HEK293 (cell line): ENCODE measurements at regions not wholly inside any gene's neighbourhood (a gene's known extent, or its start where the extent isn't known, plus 50 kb on each side); places are given as distances from the start of the nearest gene placed in this dataset.

Experiments
- CTCF ChIA-PET: fragments of 350-600 bp; formaldehyde crosslinking; extraction: SDS; loops from one replicate; lab custom pipeline; 2021; ENCODE audit warnings: antibody characterized with exemption; lab: Yijun Ruan, JAX
- POLR2A ChIA-PET: fragments of 300-600 bp; formaldehyde crosslinking; extraction: SDS; loops from one replicate; lab custom pipeline; 2020; ENCODE audit warnings: antibody characterized with exemption, inconsistent platforms; lab: Yijun Ruan, JAX
- H3K27ac ChIP-seq: fragments of 200-500 bp; sonication (Bioruptor generic); 2 replicates; pipeline ENCODE4 v1.5.1; 2014; ENCODE audit warnings: low read depth, low read length, control low read depth, inconsistent platforms; ENCODE audit errors: extremely low read depth
- H3K36me3 ChIP-seq, 2 experiments: fragments of 200-500 bp in 1 of 2; sonication (Bioruptor generic) in 1 of 2; 1 replicate in 1 of 2; 2 replicates in 1 of 2; pipeline ENCODE4 v1.5.1; 2014 to 2017; ENCODE audit warnings: inconsistent platforms in 2 of 2, low read length in 2 of 2; ENCODE audit not compliant: control insufficient read depth in 2 of 2, insufficient read depth in 1 of 2
- H3K4me1 ChIP-seq: fragments of 200-500 bp; sonication (Bioruptor generic); 2 replicates; pipeline ENCODE4 v1.5.1; 2014; ENCODE audit warnings: mild to moderate bottlenecking, low read length, inconsistent platforms; ENCODE audit not compliant: control insufficient read depth, insufficient read depth
- H3K4me3 ChIP-seq: 2 replicates; pipeline ENCODE4 v1.5.1; 2011; ENCODE audit warnings: low read depth, mild to moderate bottlenecking, control low read depth, low read length, moderate library complexity
- H3K9me3 ChIP-seq: fragments of 200-500 bp; sonication (Bioruptor generic); 2 replicates; pipeline ENCODE4 v1.5.1; 2014; ENCODE audit warnings: low read depth, low read length, inconsistent platforms; ENCODE audit not compliant: control insufficient read depth, insufficient read depth
- CTCF ChIP-seq: fragments of 450-650 bp; formaldehyde crosslinking; IDR thresholded peaks from 2 replicates; pipeline ENCODE4 v1.5.1; 2016; ENCODE audit warnings: missing biosample characterization, missing genetic modification characterization
- HOXC10 ChIP-seq: sonication (generic); formaldehyde crosslinking; IDR thresholded peaks from 2 replicates; pipeline ENCODE4 v1.8.1; 2023; ENCODE audit warnings: mild to moderate bottlenecking, missing genetic modification reagents
- KLF8 ChIP-seq: fragments of 450-650 bp; formaldehyde crosslinking; IDR thresholded peaks from 2 replicates; pipeline ENCODE4 v1.5.1; 2016; ENCODE audit warnings: missing biosample characterization, missing genetic modification characterization
- REPIN1 ChIP-seq: fragments of 450-650 bp; formaldehyde crosslinking; IDR thresholded peaks from 2 replicates; pipeline ENCODE4 v1.5.1; 2017; ENCODE audit warnings: missing biosample characterization, missing genetic modification characterization, low read depth
- SALL2 ChIP-seq: fragments of 450-650 bp; formaldehyde crosslinking; IDR thresholded peaks from 2 replicates; pipeline ENCODE4 v1.5.0; 2017; ENCODE audit warnings: missing biosample characterization, mild to moderate bottlenecking, missing genetic modification characterization, borderline replicate concordance
- YY2 ChIP-seq: fragments of 450-650 bp; formaldehyde crosslinking; IDR thresholded peaks from 2 replicates; pipeline ENCODE4 v1.5.1; 2016; ENCODE audit warnings: missing biosample characterization, missing genetic modification characterization
- ZBTB7A ChIP-seq: fragments of 450-650 bp; formaldehyde crosslinking; IDR thresholded peaks from 2 replicates; pipeline ENCODE4 v1.5.1; 2016; ENCODE audit warnings: low read depth, missing biosample characterization, missing genetic modification characterization
- ZNF10 ChIP-seq: fragments of 450-650 bp; formaldehyde crosslinking; IDR thresholded peaks from 2 replicates; pipeline ENCODE4 v1.5.1; 2017; ENCODE audit warnings: missing biosample characterization, missing genetic modification characterization
- ZNF155 ChIP-seq: fragments of 450-650 bp; formaldehyde crosslinking; IDR thresholded peaks from 2 replicates; pipeline ENCODE4 v1.5.1; 2016; ENCODE audit warnings: missing biosample characterization, missing genetic modification characterization
- ZNF16 ChIP-seq: fragments of 450-650 bp; formaldehyde crosslinking; IDR thresholded peaks from 2 replicates; pipeline ENCODE4 v1.5.1; 2016; ENCODE audit warnings: low read depth, missing biosample characterization, missing genetic modification characterization
- ZNF18 ChIP-seq: fragments of 450-650 bp; formaldehyde crosslinking; IDR thresholded peaks from 2 replicates; pipeline ENCODE4 v1.5.1; 2016; ENCODE audit warnings: missing biosample characterization, missing genetic modification characterization
- ZNF2 ChIP-seq: fragments of 450-650 bp; formaldehyde crosslinking; IDR thresholded peaks from 2 replicates; pipeline ENCODE4 v1.5.1; 2016; ENCODE audit warnings: missing biosample characterization, missing genetic modification characterization
- ZNF211 ChIP-seq: fragments of 450-650 bp; formaldehyde crosslinking; IDR thresholded peaks from 2 replicates; pipeline ENCODE4 v1.5.1; 2016; ENCODE audit warnings: low read depth, missing biosample characterization, missing genetic modification characterization
- ZNF24 ChIP-seq: fragments of 450-650 bp; formaldehyde crosslinking; IDR thresholded peaks from 2 replicates; pipeline ENCODE4 v1.5.1; 2016; ENCODE audit warnings: missing biosample characterization, missing genetic modification characterization
- ZNF311 ChIP-seq: fragments of 450-650 bp; formaldehyde crosslinking; IDR thresholded peaks from 2 replicates; pipeline ENCODE4 v1.5.1; 2017; ENCODE audit warnings: missing biosample characterization, missing genetic modification characterization, borderline replicate concordance
- ZNF335 ChIP-seq: fragments of 450-650 bp; formaldehyde crosslinking; conservative IDR thresholded peaks from 2 replicates; pipeline ENCODE4 v1.5.1; 2016; ENCODE audit warnings: missing biosample characterization, missing genetic modification characterization
- ZNF350 ChIP-seq: fragments of 450-650 bp; formaldehyde crosslinking; IDR thresholded peaks from 2 replicates; pipeline ENCODE4 v1.5.0; 2017; ENCODE audit warnings: missing biosample characterization, mild to moderate bottlenecking, missing genetic modification characterization
- ZNF354C ChIP-seq: fragments of 450-650 bp; formaldehyde crosslinking; IDR thresholded peaks from 2 replicates; pipeline ENCODE4 v1.5.1; 2016; ENCODE audit warnings: missing biosample characterization, missing genetic modification characterization, low read depth, borderline replicate concordance
- ZNF362 ChIP-seq: fragments of 450-650 bp; formaldehyde crosslinking; IDR thresholded peaks from 2 replicates; pipeline ENCODE4 v1.5.1; 2016; ENCODE audit warnings: missing biosample characterization, missing genetic modification characterization
- ZNF404 ChIP-seq: fragments of 450-650 bp; formaldehyde crosslinking; IDR thresholded peaks from 2 replicates; pipeline ENCODE4 v1.5.1; 2017; ENCODE audit warnings: missing biosample characterization, missing genetic modification characterization
- ZNF560 ChIP-seq: fragments of 450-650 bp; formaldehyde crosslinking; IDR thresholded peaks from 2 replicates; pipeline ENCODE4 v1.5.1; 2017; ENCODE audit warnings: missing biosample characterization, missing genetic modification characterization, borderline replicate concordance
- ZNF580 ChIP-seq: fragments of 450-650 bp; formaldehyde crosslinking; IDR thresholded peaks from 2 replicates; pipeline ENCODE4 v1.5.1; 2016; ENCODE audit warnings: missing biosample characterization, missing genetic modification characterization
- ZNF701 ChIP-seq: fragments of 450-650 bp; formaldehyde crosslinking; IDR thresholded peaks from 2 replicates; pipeline ENCODE4 v1.5.1; 2016; ENCODE audit warnings: missing biosample characterization, missing genetic modification characterization
- ZNF707 ChIP-seq: fragments of 450-650 bp; formaldehyde crosslinking; IDR thresholded peaks from 2 replicates; pipeline ENCODE4 v1.5.1; 2016; ENCODE audit warnings: missing biosample characterization, missing genetic modification characterization
- ZSCAN18 ChIP-seq: fragments of 450-650 bp; formaldehyde crosslinking; IDR thresholded peaks from 2 replicates; pipeline ENCODE4 v1.5.1; 2016; ENCODE audit warnings: missing biosample characterization, missing genetic modification characterization
- ZSCAN5A ChIP-seq: fragments of 450-650 bp; formaldehyde crosslinking; IDR thresholded peaks from 2 replicates; pipeline ENCODE4 v1.5.1; 2016; ENCODE audit warnings: missing biosample characterization, missing genetic modification characterization

GRCh38 chr2:237232166-237232565, 146.5 kb downstream of the COPS8 start:
- CTCF ChIA-PET, result no interaction called here
- POLR2A ChIA-PET, result no interaction called here
- Histone ChIP-seq H3K27ac (no peak overlapping the region), H3K4me1 (no peaks in the 10 kb centered on the region), H3K36me3 (no peaks in the 10 kb centered on the region), H3K9me3 (no peaks in the 10 kb centered on the region), H3K4me3 (no peak overlapping the region)
- TF ChIP-seq ZNF560, result no peak

GRCh38 chr2:237234268-237234667, 148.6 kb downstream of the COPS8 start:
- no peak for TF ChIP-seq ZBTB7A (tag by site-specific recombination)
- no peak for TF ChIP-seq ZSCAN5A
- TF ChIP-seq ZNF16 (tag by site-specific recombination), result no peak
- TF ChIP-seq ZNF18 (tag by site-specific recombination), result no peak
- no peak for TF ChIP-seq ZNF2 (tag by site-specific recombination)
- no peak for TF ChIP-seq KLF8
- no peak for TF ChIP-seq ZNF701 (tag by site-specific recombination)
- TF ChIP-seq ZNF155 (tag by site-specific recombination), result no peak
- no peak for TF ChIP-seq ZNF10
- no peak for TF ChIP-seq HOXC10
- no peak overlapping the region for H3K27ac ChIP-seq
- POLR2A ChIA-PET, result no interaction called here
- H3K36me3 ChIP-seq, result no peaks in the 10 kb centered on the region
- CTCF ChIA-PET, result no interaction called here
- H3K4me3 ChIP-seq, result no peak overlapping the region
- no peaks in the 10 kb centered on the region for H3K4me1 ChIP-seq
- H3K9me3 ChIP-seq, result no peaks in the 10 kb centered on the region

GRCh38 chr2:237235383-237236095, 149.8 kb downstream of the COPS8 start:
- Histone ChIP-seq H3K4me3 (no peak overlapping the region), H3K9me3 (no peaks in the 10 kb centered on the region), H3K4me1 (no peaks in the 10 kb centered on the region), H3K36me3 (no peaks in the 10 kb centered on the region), H3K27ac (no peak overlapping the region)
- POLR2A ChIA-PET, result interaction anchor here (0.7 kb wide), 1 partner anchor 43 kb away, joined by 3 read pairs; no protein-coding TSS in a partner anchor
- CTCF ChIA-PET, result no interaction called here
- no peak for TF ChIP-seq REPIN1 (tag by site-specific recombination)
- no peak for TF ChIP-seq ZNF362 (tag by site-specific recombination)
- no peak for TF ChIP-seq ZNF335 (tag by site-specific recombination)
- no peak for TF ChIP-seq ZSCAN18
- TF ChIP-seq YY2 (tag by site-specific recombination), result no peak
- TF ChIP-seq SALL2 (tag by site-specific recombination), result no peak
- no peak for TF ChIP-seq ZNF707
- TF ChIP-seq ZNF350 (tag by site-specific recombination), result no peak
- TF ChIP-seq CTCF (tag by site-specific recombination), result no peak
- no peak for TF ChIP-seq ZNF580 (tag by site-specific recombination)
- TF ChIP-seq ZNF24, result no peak
- TF ChIP-seq ZNF404 (tag by site-specific recombination), result no peak
- TF ChIP-seq ZNF211 (tag by site-specific recombination), result no peak
- no peak for TF ChIP-seq ZNF354C (tag by site-specific recombination)
- TF ChIP-seq ZNF311 (tag by site-specific recombination), result no peak
